Small intestine (tissue), 7 donors: ENCODE measurements at regions not wholly inside any gene's neighbourhood (a gene's known extent, or its start where the extent isn't known, plus 50 kb on each side); places are given as distances from the start of the nearest gene placed in this dataset.

Experiments used
- DNase-seq, 2 donors: peaks; one replicate each; pipeline versions ENCODE4 v3.0.0 to v3.0.0-alpha.2; 2013
- FAIRE-seq: peaks from 2 replicates; lab custom pipeline; 2012; peaks lifted over from hg19 to GRCh38; lab: Jason Lieb, UNC
- H3K27ac ChIP-seq, 3 donors: one replicate each; pipeline ENCODE4 v1.5.1; 2013; ENCODE audit warnings: low read length in 2 of 3, mild to moderate bottlenecking in 2 of 3, control low read depth in 1 of 3, inconsistent platforms in 1 of 3, low read depth in 1 of 3, moderate library complexity in 1 of 3
- H3K27me3 ChIP-seq, 3 donors: one replicate each; pipeline ENCODE4 v1.6.1; 2013; ENCODE audit warnings: low read length in 3 of 3, inconsistent platforms in 1 of 3; ENCODE audit not compliant: control insufficient read depth in 3 of 3, insufficient read depth in 3 of 3
- H3K36me3 ChIP-seq, 3 donors: one replicate each; pipeline ENCODE4 v1.6.1; 2013; ENCODE audit warnings: low read length in 3 of 3, inconsistent platforms in 1 of 3, low read depth in 1 of 3, mild to moderate bottlenecking in 1 of 3, moderate library complexity in 1 of 3; ENCODE audit not compliant: control insufficient read depth in 3 of 3, insufficient read depth in 2 of 3
- H3K4me1 ChIP-seq, 3 donors: one replicate each; pipeline ENCODE4 v1.6.1; 2013; ENCODE audit warnings: low read length in 2 of 3, inconsistent platforms in 1 of 3, low read depth in 1 of 3, mild to moderate bottlenecking in 1 of 3, moderate library complexity in 1 of 3; ENCODE audit not compliant: control insufficient read depth in 3 of 3, insufficient read depth in 2 of 3
- H3K4me3 ChIP-seq, 3 donors: one replicate each; pipeline ENCODE4 v1.5.1; 2013; ENCODE audit warnings: low read length in 3 of 3, control low read depth in 1 of 3, inconsistent platforms in 1 of 3, low read depth in 1 of 3, mild to moderate bottlenecking in 1 of 3, moderate library complexity in 1 of 3
- H3K9me3 ChIP-seq, 2 donors: one replicate each; pipeline ENCODE4 v1.6.1; 2013; ENCODE audit warnings: low read depth in 1 of 2, low read length in 1 of 2; ENCODE audit not compliant: control insufficient read depth in 2 of 2, insufficient read depth in 1 of 2
- WGBS, 3 donors: extraction: QIAGEN DNeasy Blood & Tissue Kit; methylation state at CpG; one replicate each; pipeline ENCODE4 v1.1.7; 2013; 5-methylcytosine and 5-hydroxymethylcytosine counted together
- donor health status: healthy with polysubstance abuse.
- donor health status: control.
- donor health status: control.
- donor health status: Bipolar disorder and iron deficiency.
- donor health status: healthy.

DNA sequence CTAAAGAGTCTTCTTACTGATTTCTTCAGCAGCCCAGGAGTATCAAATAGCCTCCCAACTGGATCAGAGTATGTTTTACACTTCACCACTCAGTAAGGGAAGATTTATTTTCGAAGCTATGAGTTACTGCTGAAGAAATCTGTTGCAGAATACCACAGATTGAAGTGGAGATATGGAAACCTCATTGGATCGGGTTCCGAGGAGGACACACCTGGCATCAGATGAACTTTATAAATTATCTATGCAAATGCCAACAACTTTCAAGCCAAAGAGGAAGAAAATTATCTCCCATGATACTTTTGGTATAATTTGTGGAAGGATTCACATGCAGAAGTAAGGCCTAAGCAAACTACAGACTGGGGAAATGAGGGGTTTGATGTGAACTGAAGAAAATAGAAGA, 515.9 kb upstream of the NDST4 start:
- WGBS, 3 donors: 54 to 66% (median 58%) methylated on average over 3 of the region's 3 CpGs
- Histone ChIP-seq H3K4me3 (no peak overlapping the region), H3K27me3 (no peaks in the 10 kb centered on the region), H3K4me1 (no peaks in the 10 kb centered on the region), H3K27ac (no peak overlapping the region), H3K36me3 (no peaks in the 10 kb centered on the region), H3K9me3 (no peaks in the 10 kb centered on the region)
- DNase-seq: no peak
- FAIRE-seq: no peak

DNA sequence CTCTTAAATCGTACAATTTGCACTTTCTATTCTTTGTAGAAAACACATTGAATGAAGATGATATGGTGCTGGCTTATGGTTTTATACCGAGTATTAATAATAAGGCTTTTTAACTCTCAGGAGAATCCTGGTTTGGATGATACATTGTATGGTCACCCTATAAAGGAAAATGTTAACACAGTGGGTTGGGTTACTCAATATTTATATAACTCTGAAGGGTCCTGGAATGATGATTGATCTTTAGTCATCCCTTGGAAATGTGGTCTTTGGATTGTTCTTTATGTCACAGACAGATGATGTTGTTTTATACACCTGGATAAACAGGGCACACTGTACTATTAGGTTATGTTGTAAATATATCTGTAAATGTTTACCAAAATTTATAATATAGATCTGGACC, 496.2 kb upstream of the NDST4 start:
- no peaks in the 10 kb centered on the region for H3K36me3 ChIP-seq
- FAIRE-seq (no peak), DNase-seq (no peak)
- no peaks in the 10 kb centered on the region for H3K9me3 ChIP-seq
- H3K27me3 ChIP-seq: no peaks in the 10 kb centered on the region
- H3K27ac ChIP-seq: no peak overlapping the region
- H3K4me1 ChIP-seq: no peaks in the 10 kb centered on the region
- WGBS, 3 donors: 80 to 84% (median 82%) methylated on average over 2 of the region's 2 CpGs
- H3K4me3 ChIP-seq: no peak overlapping the region

DNA sequence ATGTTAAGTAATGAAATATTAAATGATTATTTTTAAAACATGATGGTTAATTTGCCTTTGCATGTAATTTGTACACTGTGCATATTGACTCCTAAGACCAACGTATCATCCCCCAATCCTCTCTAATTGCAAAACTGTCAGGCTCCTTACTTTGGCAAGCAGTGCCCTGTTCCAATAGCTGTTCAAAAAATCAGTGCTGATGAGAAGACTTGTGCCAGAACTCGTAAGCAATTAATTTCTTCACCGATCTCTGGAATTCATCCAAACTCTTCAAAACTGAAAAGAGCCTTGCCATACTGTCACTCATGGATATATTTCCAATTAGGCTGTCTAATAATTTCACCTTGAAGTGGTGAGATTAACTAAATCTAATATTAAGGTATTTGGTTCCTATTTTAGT, 493.9 kb upstream of the NDST4 start:
- Histone ChIP-seq H3K4me1 (no peaks in the 10 kb centered on the region), H3K27ac (no peak overlapping the region), H3K36me3 (no peaks in the 10 kb centered on the region), H3K9me3 (no peaks in the 10 kb centered on the region), H3K27me3 (no peaks in the 10 kb centered on the region), H3K4me3 (no peak overlapping the region)
- DNase-seq (no peak), FAIRE-seq (no peak)
- WGBS, 3 donors: 70 to 75% (median 72%) methylated on average over 3 of the region's 3 CpGs

DNA sequence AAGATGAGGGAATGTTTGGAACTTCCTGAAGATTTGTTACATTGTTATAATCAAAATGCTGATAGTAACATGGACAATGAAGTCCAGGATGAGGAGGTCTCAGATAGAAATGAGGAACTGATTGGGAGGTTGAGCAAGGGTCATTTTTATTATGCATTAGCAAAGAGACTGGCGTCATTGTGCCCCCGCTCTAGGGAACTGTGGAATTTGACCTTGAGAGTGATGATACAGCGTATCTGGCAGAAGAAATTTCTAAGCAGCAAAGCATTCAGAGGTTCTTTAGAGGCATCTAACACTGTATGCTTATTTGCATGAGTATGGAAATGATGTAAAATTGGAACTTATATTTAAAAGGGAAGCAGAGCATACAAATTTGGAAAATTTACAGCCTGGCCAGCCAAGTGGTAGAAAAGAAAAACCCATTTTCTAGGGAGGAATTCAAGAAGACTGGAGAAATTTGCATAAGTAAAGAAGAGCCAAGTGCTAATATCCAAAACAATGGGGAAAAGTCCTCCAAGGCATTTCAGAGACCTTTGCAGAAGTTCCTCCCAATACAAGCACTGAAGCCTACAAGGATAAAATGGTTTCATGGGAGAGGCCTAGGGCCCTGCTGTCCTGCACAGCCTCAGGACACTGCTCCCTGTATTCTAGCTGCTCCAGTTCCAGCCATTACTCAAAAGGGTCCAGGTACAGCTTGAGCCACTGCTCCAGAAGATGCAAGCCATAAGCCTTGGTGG, 483.0 kb upstream of the NDST4 start:
- no peaks in the 10 kb centered on the region for H3K4me1 ChIP-seq
- H3K27me3 ChIP-seq: no peaks in the 10 kb centered on the region
- H3K9me3 ChIP-seq: peaks cover 0 to 8% of the 10 kb centered on the region in 2 donors
- peak in 1 of 2 donors; percentile 1 for DNase-seq
- no peak overlapping the region for H3K27ac ChIP-seq
- FAIRE-seq: no peak
- no peaks in the 10 kb centered on the region for H3K36me3 ChIP-seq
- WGBS, 3 donors: 34 to 69% (median 49%) methylated on average over 3 of the region's 3 CpGs
- no peak overlapping the region for H3K4me3 ChIP-seq

DNA sequence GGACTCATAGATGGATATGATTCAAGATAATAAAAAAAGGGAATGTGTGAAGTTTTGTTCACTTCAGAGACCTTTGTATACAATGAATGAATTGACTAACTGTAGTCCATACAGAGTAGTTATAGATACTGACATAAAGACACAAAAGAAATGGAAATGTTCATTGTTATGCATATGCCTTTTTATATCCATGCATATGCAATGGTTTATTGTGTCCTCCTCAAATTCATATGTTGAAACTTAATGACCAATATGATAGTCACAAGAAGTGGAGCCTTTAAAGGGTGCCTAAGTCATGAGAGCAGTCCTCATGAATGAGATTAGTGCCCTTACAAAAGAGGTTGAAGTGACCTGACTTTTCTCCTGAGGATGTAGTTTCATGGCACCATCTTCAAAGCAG, 467.5 kb upstream of the NDST4 start:
- H3K4me1 ChIP-seq: no peaks in the 10 kb centered on the region
- H3K9me3 ChIP-seq: no peaks in the 10 kb centered on the region
- H3K27me3 ChIP-seq: no peaks in the 10 kb centered on the region
- H3K36me3 ChIP-seq: no peaks in the 10 kb centered on the region
- no peak for FAIRE-seq
- DNase-seq: no peak
- H3K27ac ChIP-seq: no peak overlapping the region
- H3K4me3 ChIP-seq: no peak overlapping the region

DNA sequence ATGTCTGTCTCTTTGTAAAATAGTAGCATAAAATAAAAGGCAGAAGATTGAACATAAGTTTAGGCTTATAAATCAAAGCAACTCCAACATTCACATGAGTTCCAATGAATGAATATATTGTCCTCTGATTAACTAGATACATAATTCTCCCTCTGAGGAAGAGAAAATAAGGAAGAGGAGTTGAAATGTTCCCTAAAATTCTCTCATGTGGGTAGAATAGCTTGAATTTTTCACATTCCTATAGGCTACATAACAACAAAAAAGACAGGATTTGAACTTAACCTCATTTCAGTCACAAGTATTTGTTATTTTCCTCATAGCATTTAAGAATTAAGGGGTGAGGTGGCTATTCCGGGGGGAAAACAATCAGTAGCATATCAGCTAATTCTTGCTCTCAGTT, 462.4 kb upstream of the NDST4 start:
- H3K36me3 ChIP-seq: no peaks in the 10 kb centered on the region
- FAIRE-seq (no peak), DNase-seq (no peak)
- H3K27me3 ChIP-seq: no peaks in the 10 kb centered on the region
- 61 to 73% (median 72%) methylated on average over 1 of the region's 1 CpG for WGBS, 3 donors
- H3K4me3 ChIP-seq: no peak overlapping the region
- no peaks in the 10 kb centered on the region for H3K9me3 ChIP-seq
- H3K27ac ChIP-seq: no peak overlapping the region
- no peaks in the 10 kb centered on the region for H3K4me1 ChIP-seq

DNA sequence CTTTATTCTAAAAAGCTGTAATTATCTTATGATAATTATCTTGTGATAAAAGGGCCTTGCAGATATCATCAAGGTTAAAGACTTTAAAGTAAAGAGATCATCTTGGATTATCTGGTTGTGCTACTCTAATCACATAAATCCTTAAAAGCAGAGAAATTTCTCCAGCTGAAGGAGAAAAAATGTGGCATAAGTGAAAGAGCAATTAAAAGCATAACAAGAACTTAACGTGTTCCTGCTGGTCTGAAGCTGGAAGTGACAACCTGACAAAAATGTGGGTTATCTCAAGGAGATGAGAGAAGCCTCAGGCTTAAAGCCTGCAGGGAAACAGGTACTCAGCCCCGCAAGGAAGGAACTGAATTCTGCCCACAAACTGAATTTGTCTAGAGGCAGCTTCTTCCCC, 449.1 kb upstream of the NDST4 start:
- DNase-seq: no peak
- H3K27ac ChIP-seq: no peak overlapping the region
- H3K4me3 ChIP-seq: no peak overlapping the region
- H3K27me3 ChIP-seq: no peaks in the 10 kb centered on the region
- 22 to 24% (median 23%) methylated on average over 2 of the region's 2 CpGs for WGBS, 3 donors
- no peaks in the 10 kb centered on the region for H3K4me1 ChIP-seq
- no peak for FAIRE-seq
- H3K36me3 ChIP-seq: no peaks in the 10 kb centered on the region
- no peaks in the 10 kb centered on the region for H3K9me3 ChIP-seq

DNA sequence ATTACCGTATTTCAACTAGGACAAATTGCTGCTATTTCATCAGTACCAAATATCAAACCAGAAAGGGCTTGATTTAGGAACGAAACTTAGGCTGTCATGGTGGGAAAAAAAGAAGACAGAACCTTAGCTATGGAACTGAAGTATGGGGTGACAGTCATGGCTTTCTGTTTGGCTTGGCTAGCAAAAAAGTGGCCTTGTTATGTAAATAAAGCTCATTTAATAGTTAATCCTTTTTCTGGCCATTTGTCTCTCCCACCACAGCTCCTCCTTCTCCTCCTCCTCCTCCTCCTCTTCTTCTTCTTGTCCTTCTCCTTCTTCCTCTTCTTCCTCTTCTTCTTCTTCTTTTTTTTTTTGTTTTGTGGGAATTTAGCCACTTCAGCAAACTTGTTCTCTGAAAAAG, 434.7 kb upstream of the NDST4 start:
- H3K36me3 ChIP-seq: no peaks in the 10 kb centered on the region
- DNase-seq (no peak), FAIRE-seq (no peak)
- H3K27ac ChIP-seq: no peak overlapping the region
- no peak overlapping the region for H3K4me3 ChIP-seq
- H3K9me3 ChIP-seq: no peaks in the 10 kb centered on the region
- H3K4me1 ChIP-seq: no peaks in the 10 kb centered on the region
- H3K27me3 ChIP-seq: no peaks in the 10 kb centered on the region
- WGBS, 3 donors: 69 to 90% (median 80%) methylated on average over 2 of the region's 2 CpGs

DNA sequence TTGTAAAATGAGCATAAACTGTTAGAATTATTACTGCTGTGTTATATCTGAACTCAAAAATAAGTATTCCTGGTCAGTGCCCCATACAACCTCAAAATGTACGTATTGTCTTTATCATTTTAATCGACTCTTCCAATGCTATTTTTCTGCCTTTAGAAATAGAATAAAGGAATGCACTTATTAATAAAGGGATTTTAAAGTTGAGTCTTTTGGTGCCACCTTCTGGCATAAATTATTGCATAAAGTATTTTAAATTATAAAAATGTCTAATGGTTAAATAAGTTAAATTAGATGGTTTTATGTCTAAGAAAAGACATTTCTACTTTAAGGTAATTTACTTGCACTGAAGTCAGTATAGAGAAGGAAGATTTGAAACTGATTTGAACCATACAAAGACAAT, 424.0 kb upstream of the NDST4 start:
- Histone ChIP-seq H3K9me3 (no peaks in the 10 kb centered on the region), H3K4me1 (no peaks in the 10 kb centered on the region), H3K27ac (no peak overlapping the region), H3K27me3 (no peaks in the 10 kb centered on the region), H3K4me3 (no peak overlapping the region), H3K36me3 (no peaks in the 10 kb centered on the region)
- peak; percentile 53 for FAIRE-seq
- 31 to 57% (median 47%) methylated on average over 2 of the region's 2 CpGs for WGBS, 3 donors
- peak; percentile 5 to 21 for DNase-seq
